GM12892 (cell line): ENCODE measurements at regions not wholly inside any gene's neighbourhood (a gene's known extent, or its start where the extent isn't known, plus 50 kb on each side); places are given as distances from the start of the nearest gene placed in this dataset.

ENCODE experiments used
- POLR2A ChIP-seq: IDR thresholded peaks from 2 replicates; pipeline ENCODE4 v1.6.1; 2011; ENCODE audit warnings: low read depth, low read length, control low read depth
- POLR2AphosphoS5 ChIP-seq: IDR thresholded peaks from 2 replicates; pipeline ENCODE4 v1.6.1; 2011; ENCODE audit warnings: low read depth, low read length, control low read depth

DNA sequence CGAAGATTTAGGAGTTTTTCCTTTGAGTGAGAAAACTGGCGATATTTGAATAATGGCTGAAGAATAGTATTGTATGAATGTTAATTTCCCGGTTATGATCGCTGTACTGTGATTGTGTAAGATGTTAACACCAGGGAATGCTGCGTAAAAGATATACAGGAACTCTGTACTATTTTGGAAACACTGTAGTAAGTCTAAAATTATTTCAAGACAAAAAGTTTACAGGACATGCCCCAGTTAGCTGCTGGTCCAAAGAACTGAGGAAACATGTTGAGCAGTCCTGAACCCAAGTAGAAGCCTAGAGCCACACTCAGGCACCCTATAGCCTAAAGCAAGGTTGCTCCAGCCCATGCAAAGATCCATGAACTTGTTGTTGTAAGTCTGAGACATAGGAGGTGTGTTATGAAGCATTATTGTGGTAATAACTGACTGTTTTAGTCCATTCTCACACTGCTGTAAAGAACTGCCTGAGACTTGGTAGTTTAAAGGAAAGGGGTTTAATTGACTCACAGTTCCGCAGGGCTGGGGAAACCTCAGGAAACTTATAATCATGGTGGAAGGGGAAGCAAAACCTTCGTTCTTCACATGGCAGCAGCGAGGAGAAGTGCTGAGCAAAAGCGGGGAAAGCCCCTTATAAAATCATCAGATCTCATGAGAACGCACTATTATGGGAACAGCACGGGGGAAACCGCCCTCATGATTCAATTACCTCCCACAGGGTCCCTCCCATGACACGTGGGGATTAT lies 99.8 kb upstream of the RESF1 start:
- TF ChIP-seq POLR2A (no peak), POLR2AphosphoS5 (no peak)
